Thyroid gland (tissue), 4 donors: ENCODE measurements at regions not wholly inside any gene's neighbourhood (a gene's known extent, or its start where the extent isn't known, plus 50 kb on each side); places are given as distances from the start of the nearest gene placed in this dataset.

Experiments used
- DNase-seq, 2 donors: peaks; one replicate each; pipeline ENCODE4 v3.0.0-alpha.2; 2019
- H3K27ac ChIP-seq, 3 donors: fragments of 200-600 bp; sonication (generic); 1 replicate in 2 of 3; 2 replicates in 1 of 3; pipeline ENCODE4 v1.5.1; 2016 to 2019; ENCODE audit warnings: mild to moderate bottlenecking in 1 of 3, moderate library complexity in 1 of 3
- H3K27me3 ChIP-seq: fragments of 200-600 bp; sonication (generic); one replicate; pipeline ENCODE4 v1.5.1; 2019
- H3K36me3 ChIP-seq, 2 donors: fragments of 200-600 bp; sonication (generic); one replicate each; pipeline ENCODE4 v1.5.1; 2016 to 2019
- H3K4me1 ChIP-seq, 2 donors: fragments of 200-600 bp; sonication (generic); one replicate each; pipeline ENCODE4 v1.5.1; 2017 to 2019
- H3K4me3 ChIP-seq, 3 donors: fragments of 200-600 bp; sonication (generic); replicated peaks in 1 of 3; 1 replicate in 2 of 3; 2 replicates in 1 of 3; pipeline ENCODE4 v1.5.1; 2016; ENCODE audit warnings: mild to moderate bottlenecking in 1 of 3
- H3K9me3 ChIP-seq: fragments of 200-600 bp; sonication (generic); one replicate; pipeline ENCODE4 v1.5.1; 2017
- CTCF ChIP-seq, 6 experiments: fragments of 200-600 bp in 3 of 6; fragments of 450-650 bp in 3 of 6; sonication (generic) in 3 of 6; IDR thresholded peaks; one replicate each; pipeline ENCODE4 v1.5.1; 2016 to 2019; ENCODE audit warnings: antibody characterized with exemption in 6 of 6, mild to moderate bottlenecking in 2 of 6, inconsistent platforms in 1 of 6, moderate library complexity in 1 of 6
- POLR2A ChIP-seq, 2 donors: fragments of 450-650 bp; IDR thresholded peaks; one replicate each; pipeline ENCODE4 v1.6.1; 2017; ENCODE audit warnings: antibody characterized with exemption in 2 of 2, mild to moderate bottlenecking in 2 of 2, moderate library complexity in 1 of 2
- WGBS, 2 donors: methylation state at CpG; one replicate each; pipeline ENCODE4 v1.1.5; 2017; 5-methylcytosine and 5-hydroxymethylcytosine counted together
- intact Hi-C: fragments of 100-400 bp; cut with DNase I; formaldehyde crosslinking; loops from one replicate; pipeline ENCODE4 v1.15.1; 2023

GRCh38 chr21:33125680-33126375, 55.9 kb downstream of the OLIG1 start:
- peaks cover 0 to 4% of the 10 kb centered on the region in 2 donors for H3K4me1 ChIP-seq
- H3K36me3 ChIP-seq: no peaks in the 10 kb centered on the region
- intact Hi-C loops: no loop called here
- no peak overlapping the region for H3K27ac ChIP-seq
- DNase-seq: no peak
- no peaks in the 10 kb centered on the region for H3K9me3 ChIP-seq
- TF ChIP-seq CTCF (IDR thresholded peaks at IDR 0.05): no peak
- no peak for TF ChIP-seq POLR2A (IDR thresholded peaks at IDR 0.05)
- H3K4me3 ChIP-seq: no peak overlapping the region
- H3K27me3 ChIP-seq: no peaks in the 10 kb centered on the region
- WGBS, 2 donors: 78 to 86% methylated on average over 9 of the region's 9 CpGs

GRCh38 chr21:33126569-33126968, 56.6 kb downstream of the OLIG1 start:
- WGBS, 2 donors: 81 to 91% methylated on average over 7 of the region's 7 CpGs
- H3K36me3 ChIP-seq: no peaks in the 10 kb centered on the region
- intact Hi-C loops: no loop called here

GRCh38 chr21:33127154-33127867, 57.4 kb downstream of the OLIG1 start:
- Histone ChIP-seq H3K36me3 (no peaks in the 10 kb centered on the region), H3K27me3 (no peaks in the 10 kb centered on the region), H3K4me3 (no peak overlapping the region), H3K9me3 (no peaks in the 10 kb centered on the region), H3K27ac (no peak overlapping the region), H3K4me1 (peaks cover 0 to 4% of the 10 kb centered on the region in 2 donors)
- peak; percentile 24 to 39 for DNase-seq
- intact Hi-C loops: no loop called here
- TF ChIP-seq CTCF (IDR thresholded peaks at IDR 0.05) (peak in 4 of 6 experiments; percentile 10 to 43 (median 34)), POLR2A (IDR thresholded peaks at IDR 0.05) (no peak)
- WGBS, 2 donors: 6 to 8% methylated on average over 18 of the region's 18 CpGs

More at GRCh38 chr21:33126569-33126968, 56.6 kb downstream of the OLIG1 start:
- Histone ChIP-seq H3K4me1 (peaks cover 0 to 4% of the 10 kb centered on the region in 2 donors), H3K9me3 (no peaks in the 10 kb centered on the region), H3K27me3 (no peaks in the 10 kb centered on the region), H3K4me3 (no peak overlapping the region), H3K27ac (no peak overlapping the region)
- DNase-seq: no peak
- TF ChIP-seq CTCF (IDR thresholded peaks at IDR 0.05) (no peak), POLR2A (IDR thresholded peaks at IDR 0.05) (no peak)

GRCh38 chr21:33127868-33128242, 57.9 kb downstream of the OLIG1 start:
- 11 to 24% methylated on average over 6 of the region's 6 CpGs for WGBS, 2 donors
- Histone ChIP-seq H3K4me3 (no peak overlapping the region), H3K36me3 (no peaks in the 10 kb centered on the region), H3K27me3 (no peaks in the 10 kb centered on the region), H3K27ac (no peak overlapping the region), H3K4me1 (peaks cover 0 to 4% of the 10 kb centered on the region in 2 donors), H3K9me3 (no peaks in the 10 kb centered on the region)
- TF ChIP-seq CTCF (IDR thresholded peaks at IDR 0.05) (no peak), POLR2A (IDR thresholded peaks at IDR 0.05) (no peak)
- DNase-seq: peak; percentile 43 to 48
- intact Hi-C loops: no loop called here

GRCh38 chr21:33128538-33128937, 58.6 kb downstream of the OLIG1 start:
- intact Hi-C loops: no loop called here
- H3K4me3 ChIP-seq: no peak overlapping the region
- H3K4me1 ChIP-seq: peaks cover 0 to 4% of the 10 kb centered on the region in 2 donors
- DNase-seq: no peak
- H3K9me3 ChIP-seq: no peaks in the 10 kb centered on the region
- H3K36me3 ChIP-seq: no peaks in the 10 kb centered on the region
- no peaks in the 10 kb centered on the region for H3K27me3 ChIP-seq
- WGBS, 2 donors: 66 to 69% methylated on average over 3 of the region's 3 CpGs
- no peak overlapping the region for H3K27ac ChIP-seq
- TF ChIP-seq CTCF (IDR thresholded peaks at IDR 0.05) (no peak), POLR2A (IDR thresholded peaks at IDR 0.05) (no peak)
